GM18505 (cell line): ENCODE measurements at regions not wholly inside any gene's neighbourhood (a gene's known extent, or its start where the extent isn't known, plus 50 kb on each side); places are given as distances from the start of the nearest gene placed in this dataset.

Experiments used
- ATAC-seq: cut with Tn5 transposase; IDR thresholded peaks from one replicate; pipeline ENCODE4 v1.9.1; 2021; ENCODE audit not compliant: unreplicated experiment
- POLR2A ChIP-seq: IDR thresholded peaks from 4 replicates; pipeline ENCODE4 v1.6.1; 2011; ENCODE audit warnings: borderline replicate concordance; ENCODE audit not compliant: insufficient read depth, insufficient read length; ENCODE audit errors: extremely low read depth

- no peak for ATAC-seq
- TF ChIP-seq POLR2A: no peak
These were observed 113.1 kb downstream of the TPRA1 start for GRCh38 chr3:127477396-127477795.

DNA sequence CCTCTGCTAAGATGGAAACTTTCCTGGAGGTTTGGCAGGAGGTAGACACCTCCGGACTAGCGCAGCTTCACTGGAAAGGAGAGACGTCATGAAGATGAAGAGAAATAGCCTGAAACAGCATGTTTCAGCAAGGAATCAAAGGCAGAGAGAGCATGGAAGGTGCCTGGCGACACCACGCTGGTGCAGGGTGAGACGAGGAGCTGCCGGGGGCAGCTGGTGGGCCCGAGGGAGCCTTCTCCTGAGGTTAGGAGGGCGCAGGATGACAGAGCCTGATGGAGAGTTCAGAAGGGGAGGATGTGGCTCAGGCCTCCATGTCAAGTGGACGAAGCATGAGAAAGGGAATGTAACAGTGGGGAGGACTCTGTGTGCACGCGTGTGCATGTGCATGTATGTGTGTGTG is 113.6 kb downstream of the TPRA1 start:
- no peak for ATAC-seq

DNA sequence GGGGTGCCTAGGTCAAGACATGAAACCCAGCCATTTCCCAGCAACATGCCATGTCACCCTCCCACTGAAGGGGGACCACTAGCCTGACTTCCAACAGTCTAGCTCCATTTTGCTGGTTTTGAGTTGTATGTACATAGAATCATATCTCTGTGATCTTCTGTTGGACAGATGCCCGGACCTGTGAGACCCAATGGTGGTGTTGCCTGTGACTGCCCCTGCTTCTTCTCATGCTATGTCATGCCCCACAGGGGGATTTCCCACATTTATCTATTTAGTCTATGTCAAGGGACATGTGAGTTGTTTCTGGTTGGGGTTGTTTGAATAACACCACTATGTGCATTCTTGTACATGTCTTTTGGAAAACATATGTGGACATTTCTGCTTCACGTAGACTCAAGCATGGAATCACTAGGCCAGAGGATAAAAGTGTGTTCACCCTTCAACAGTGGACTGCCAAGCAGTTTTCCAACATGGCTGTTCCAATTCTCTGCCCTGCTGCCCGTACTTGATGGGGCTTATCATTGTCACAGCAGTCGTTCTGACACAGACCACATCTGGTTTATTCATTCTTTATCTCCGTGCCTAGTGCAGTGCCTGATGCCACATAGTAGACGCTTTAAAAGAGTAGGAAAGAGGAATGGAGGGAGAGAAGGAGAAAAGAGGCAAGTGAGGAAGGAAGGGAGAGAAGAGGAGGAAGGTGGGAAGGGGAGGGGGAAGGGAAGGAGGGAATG is 114.4 kb downstream of the TPRA1 start:
- TF ChIP-seq POLR2A: no peak
- no peak for ATAC-seq

More for the DNA sequence above, 113.6 kb downstream of the TPRA1 start:
- TF ChIP-seq POLR2A: no peak

DNA sequence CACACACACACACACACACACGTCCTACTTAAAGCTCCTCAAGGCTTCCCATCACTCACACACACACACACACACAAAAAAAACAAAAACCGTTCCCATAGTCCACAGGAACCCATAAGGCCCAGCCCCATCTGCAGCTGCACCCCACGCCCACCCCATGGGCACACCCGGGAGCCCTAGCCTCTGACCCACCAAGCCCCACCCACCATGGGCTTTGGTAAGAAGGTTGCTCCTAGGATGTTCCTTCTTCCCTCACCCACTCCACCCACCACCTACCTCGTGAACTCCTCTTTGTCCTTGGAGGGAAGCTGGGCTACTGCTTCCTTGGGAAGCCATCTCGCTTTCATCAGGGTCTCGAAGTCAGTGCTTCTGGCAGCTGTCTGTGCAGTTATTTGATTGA is 115.1 kb downstream of the TPRA1 start:
- no peak for ATAC-seq
- TF ChIP-seq POLR2A: no peak

GRCh38 chr3:127473244-127474024 is 117.1 kb downstream of the TPRA1 start:
- ATAC-seq: no peak
- TF ChIP-seq POLR2A: no peak

GRCh38 chr3:127472506-127472905 is 118.0 kb downstream of the TPRA1 start:
- no peak for TF ChIP-seq POLR2A

DNA sequence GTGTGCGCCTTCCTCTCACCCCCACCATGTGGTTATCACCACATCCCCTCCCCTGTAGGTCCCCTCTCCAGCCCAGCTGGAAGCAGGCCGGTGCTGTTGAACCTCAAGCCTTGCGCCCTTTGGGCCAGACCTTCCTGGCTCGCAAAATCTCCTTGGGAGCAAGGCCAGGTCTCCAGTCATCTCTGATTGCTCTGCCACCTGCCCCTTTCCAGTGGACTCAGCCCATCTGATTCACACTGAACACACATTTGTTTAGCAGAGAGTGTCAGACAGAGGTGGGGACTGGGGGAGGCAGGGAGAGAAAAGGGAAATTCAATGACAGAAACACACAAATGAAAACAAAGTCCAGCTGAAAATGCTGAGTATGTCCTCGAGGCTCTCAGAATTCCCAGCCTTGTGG is 119.4 kb downstream of the TPRA1 start:
- TF ChIP-seq POLR2A: no peak
- no peak for ATAC-seq

More at GRCh38 chr3:127472506-127472905, 118.0 kb downstream of the TPRA1 start:
- no peak for ATAC-seq

DNA sequence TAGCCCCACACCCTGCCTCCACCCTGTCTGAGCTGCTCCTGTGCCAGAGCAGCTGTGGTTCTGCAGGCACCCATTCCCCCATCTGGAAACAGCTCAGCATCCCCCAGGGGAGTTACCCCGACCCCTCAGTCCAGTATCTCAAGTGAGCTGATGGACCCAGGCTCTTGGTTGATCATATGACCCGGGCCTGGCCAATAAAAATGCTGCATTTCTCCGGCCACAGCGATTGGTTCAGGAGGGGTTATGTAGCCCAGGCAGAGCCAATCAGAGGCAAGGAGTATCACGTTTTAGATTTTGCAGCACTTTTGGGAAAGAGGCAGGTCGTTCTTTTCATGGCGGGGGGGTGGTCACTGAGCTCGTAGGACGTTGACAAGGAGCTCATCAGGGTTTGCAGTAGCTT is 120.8 kb downstream of the TPRA1 start:
- no peak for ATAC-seq
- TF ChIP-seq POLR2A: no peak

DNA sequence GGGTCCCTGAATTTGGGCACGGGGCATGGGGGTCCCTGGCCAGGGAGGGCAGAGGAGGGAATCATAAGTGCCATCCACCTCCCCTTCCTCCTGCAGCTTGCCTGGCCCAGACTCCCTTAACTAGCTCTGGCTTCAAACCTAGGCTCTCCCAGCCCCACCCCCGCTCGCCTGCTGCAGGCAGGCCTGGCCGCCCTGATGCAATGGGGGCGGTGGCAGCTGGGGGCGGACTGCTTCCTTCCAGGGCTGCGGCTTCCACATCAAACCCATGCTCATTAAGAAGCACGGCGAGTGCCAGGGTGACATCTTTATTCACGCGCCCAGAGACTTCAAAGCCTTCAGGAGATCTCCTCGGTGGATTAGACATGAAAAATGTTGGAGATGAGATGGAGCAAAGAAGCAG is 123.1 kb downstream of the TPRA1 start:
- TF ChIP-seq POLR2A: no peak
- no peak for ATAC-seq

DNA sequence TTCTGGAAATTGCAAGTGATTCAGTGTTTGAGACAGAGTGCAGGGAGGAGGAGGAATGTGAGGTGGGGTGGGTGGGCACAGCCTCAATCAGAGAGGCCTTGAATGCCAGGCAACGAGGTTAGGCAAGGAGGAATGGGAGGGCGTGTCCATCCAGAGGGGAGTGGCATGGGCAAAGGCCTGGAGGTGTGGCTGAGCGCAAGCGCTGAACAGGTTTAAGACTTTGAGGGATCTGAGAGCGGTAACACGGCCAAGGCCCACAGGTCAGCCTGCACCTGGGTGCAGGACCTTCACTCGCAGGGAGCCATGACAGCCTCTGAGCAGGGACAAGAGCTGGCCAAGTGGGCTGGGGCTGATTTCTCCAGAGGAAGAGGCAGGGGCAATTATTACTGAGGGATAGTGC is 125.9 kb downstream of the TPRA1 start:
- no peak for ATAC-seq
- TF ChIP-seq POLR2A: no peak

DNA sequence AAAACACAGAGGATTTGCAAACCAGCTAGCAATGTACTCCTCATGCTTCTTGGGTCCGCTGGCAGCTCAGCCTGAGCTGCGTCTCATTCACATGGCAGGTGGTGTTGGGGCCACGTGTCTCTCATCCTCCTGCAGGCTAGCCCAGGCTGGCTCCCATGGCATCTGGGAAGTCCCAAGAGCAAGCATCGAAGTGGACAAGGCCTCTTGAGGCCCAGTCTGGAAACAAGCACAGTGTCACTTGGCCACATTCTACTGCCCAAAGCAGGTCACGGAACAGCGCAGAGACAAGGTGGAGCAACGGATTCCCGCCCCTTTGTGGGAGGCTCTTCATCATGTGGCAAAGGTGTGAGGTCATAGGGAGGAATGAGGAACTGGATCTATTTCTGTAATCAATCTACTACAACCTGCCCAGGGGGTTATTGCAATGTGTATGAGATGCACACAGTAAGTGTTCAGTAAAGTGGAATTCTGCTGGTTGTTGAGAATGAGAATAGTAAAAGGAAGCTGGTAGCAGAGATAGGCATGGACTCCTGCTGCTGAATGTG is 128.3 kb downstream of the TPRA1 start:
- no peak for TF ChIP-seq POLR2A
- no peak for ATAC-seq

DNA sequence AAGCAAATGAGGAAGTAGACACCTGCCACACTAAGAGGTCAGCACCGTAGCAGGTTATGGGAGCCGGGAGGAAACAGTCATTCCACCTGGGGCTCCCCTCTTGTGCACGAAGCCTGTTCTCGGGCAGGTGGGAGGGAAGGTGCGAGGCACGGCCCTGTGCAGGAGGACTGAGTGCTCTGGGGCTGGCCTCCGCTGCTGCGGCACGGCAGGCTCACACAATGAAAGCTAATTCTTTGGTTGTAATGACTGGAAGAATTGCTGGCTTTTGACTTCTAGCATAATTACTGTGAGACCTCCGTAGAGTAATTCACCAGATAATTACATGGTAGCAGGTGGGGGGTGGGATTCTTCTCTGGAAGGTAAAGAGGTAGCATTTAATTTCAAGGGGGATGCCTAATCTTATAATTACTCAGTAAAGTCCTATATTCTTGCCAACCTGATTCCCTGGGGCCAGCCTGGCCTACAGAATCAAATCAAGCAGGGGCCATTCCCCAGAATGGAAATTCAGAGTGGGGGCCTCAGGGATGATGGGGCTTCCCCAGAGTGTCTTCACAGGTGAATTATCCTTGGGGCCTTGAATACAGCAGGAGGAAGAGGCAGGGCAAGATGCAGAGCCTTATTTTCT is 129.1 kb downstream of the TPRA1 start:
- no peak for ATAC-seq
- no peak for TF ChIP-seq POLR2A

DNA sequence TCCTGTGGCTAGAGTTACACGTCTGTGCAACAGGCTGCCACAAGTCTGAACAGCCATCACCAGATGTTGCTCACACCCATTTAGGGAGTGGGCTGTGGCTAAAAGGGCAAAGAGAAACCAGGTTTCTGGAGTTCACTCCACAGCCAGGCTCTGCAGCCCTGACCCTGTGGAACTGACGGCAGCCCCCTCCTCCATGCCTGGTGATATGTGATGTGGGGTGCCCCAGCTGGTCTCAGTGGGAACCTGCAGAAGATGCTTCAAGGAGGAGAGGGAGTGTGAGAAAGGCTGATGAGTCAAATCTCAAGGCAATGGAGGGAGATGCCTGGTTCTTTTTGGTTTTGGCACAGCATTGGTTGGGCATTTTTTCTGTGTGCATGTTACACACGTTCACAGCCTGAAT is 130.6 kb downstream of the TPRA1 start:
- ATAC-seq: no peak
- no peak for TF ChIP-seq POLR2A
